ENCODE measurements at regions not wholly inside any gene's neighbourhood (a gene's known extent, or its start where the extent isn't known, plus 50 kb on each side); places are given as distances from the start of the nearest gene placed in this dataset.

DNA sequence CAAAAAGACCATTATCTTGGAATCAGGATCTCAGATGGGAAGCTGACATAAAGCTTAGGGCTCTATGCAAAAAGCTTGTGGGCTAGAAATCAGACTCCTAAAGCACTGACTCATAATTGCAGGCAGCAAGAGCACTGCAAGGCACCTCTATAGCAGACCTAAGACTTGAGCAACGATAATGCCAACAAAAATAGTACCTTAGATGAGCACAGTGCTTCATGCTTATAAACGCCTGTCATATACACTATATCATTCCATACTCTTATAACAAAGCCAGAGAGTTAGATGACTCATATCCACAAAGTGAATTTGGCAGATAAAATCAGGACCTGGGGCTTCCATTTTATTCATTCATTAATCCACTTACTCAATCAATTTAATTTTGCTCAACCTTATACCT is 560.8 kb downstream of the MCTP2 start:
- Histone ChIP-seq H3K27me3 (ENCODE audit: insufficient read depth, poor library complexity, severe bottlenecking) (peaks cover 2% of the 10 kb centered on the region), H3K4me3 (replicated peaks; ENCODE audit: insufficient read depth, low read length) (no peak overlapping the region), H3K27ac (replicated peaks) (no peak overlapping the region)
- TF ChIP-seq, protein P1, sequence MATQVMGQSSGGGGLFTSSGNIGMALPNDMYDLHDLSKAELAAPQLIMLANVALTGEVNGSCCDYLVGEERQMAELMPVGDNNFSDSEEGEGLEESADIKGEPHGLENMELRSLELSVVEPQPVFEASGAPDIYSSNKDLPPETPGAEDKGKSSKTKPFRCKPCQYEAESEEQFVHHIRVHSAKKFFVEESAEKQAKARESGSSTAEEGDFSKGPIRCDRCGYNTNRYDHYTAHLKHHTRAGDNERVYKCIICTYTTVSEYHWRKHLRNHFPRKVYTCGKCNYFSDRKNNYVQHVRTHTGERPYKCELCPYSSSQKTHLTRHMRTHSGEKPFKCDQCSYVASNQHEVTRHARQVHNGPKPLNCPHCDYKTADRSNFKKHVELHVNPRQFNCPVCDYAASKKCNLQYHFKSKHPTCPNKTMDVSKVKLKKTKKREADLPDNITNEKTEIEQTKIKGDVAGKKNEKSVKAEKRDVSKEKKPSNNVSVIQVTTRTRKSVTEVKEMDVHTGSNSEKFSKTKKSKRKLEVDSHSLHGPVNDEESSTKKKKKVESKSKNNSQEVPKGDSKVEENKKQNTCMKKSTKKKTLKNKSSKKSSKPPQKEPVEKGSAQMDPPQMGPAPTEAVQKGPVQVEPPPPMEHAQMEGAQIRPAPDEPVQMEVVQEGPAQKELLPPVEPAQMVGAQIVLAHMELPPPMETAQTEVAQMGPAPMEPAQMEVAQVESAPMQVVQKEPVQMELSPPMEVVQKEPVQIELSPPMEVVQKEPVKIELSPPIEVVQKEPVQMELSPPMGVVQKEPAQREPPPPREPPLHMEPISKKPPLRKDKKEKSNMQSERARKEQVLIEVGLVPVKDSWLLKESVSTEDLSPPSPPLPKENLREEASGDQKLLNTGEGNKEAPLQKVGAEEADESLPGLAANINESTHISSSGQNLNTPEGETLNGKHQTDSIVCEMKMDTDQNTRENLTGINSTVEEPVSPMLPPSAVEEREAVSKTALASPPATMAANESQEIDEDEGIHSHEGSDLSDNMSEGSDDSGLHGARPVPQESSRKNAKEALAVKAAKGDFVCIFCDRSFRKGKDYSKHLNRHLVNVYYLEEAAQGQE (IDR thresholded peaks at IDR 0.05; ENCODE audit: insufficient replicate concordance, low read depth), result no peak
- TF ChIP-seq, protein P2, sequence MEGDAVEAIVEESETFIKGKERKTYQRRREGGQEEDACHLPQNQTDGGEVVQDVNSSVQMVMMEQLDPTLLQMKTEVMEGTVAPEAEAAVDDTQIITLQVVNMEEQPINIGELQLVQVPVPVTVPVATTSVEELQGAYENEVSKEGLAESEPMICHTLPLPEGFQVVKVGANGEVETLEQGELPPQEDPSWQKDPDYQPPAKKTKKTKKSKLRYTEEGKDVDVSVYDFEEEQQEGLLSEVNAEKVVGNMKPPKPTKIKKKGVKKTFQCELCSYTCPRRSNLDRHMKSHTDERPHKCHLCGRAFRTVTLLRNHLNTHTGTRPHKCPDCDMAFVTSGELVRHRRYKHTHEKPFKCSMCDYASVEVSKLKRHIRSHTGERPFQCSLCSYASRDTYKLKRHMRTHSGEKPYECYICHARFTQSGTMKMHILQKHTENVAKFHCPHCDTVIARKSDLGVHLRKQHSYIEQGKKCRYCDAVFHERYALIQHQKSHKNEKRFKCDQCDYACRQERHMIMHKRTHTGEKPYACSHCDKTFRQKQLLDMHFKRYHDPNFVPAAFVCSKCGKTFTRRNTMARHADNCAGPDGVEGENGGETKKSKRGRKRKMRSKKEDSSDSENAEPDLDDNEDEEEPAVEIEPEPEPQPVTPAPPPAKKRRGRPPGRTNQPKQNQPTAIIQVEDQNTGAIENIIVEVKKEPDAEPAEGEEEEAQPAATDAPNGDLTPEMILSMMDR (IDR thresholded peaks at IDR 0.05; ENCODE audit: insufficient read depth, low read length), result no peak
- TF ChIP-seq GABPA (IDR thresholded peaks at IDR 0.05; ENCODE audit: low read depth) (no peak), SPI1 (IDR thresholded peaks at IDR 0.05; ENCODE audit: borderline replicate concordance, low read depth) (no peak), POLR2AphosphoS5 (IDR thresholded peaks at IDR 0.05; ENCODE audit: low read depth) (no peak)
- DNase-seq (ENCODE audit: low read depth in 1 of 2, low spot score in 1 of 2), result no peak

DNA sequence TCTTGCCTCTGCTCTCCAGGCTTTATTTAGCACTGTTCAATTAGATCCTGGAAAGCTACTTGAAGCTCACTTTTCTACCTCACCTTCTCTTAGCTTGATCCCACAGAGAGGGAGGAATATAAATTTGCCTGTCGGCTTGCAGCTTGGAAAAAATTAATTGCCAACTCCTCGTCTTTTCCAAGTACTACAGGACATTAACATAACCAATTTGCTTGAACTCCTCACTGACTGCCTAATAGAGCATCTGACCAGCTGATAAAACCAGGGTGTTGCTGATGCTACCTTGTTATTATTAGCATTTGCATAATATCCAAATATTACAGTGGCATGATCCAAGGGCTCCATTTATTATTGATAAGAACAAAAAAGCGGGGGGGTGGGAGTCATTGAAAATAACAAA is 561.8 kb downstream of the MCTP2 start:
- no peak overlapping the region for H3K4me3 ChIP-seq (replicated peaks; ENCODE audit: insufficient read depth, low read length)
- TF ChIP-seq SPI1 (IDR thresholded peaks at IDR 0.05; ENCODE audit: borderline replicate concordance, low read depth), result no peak
- peaks cover 2% of the 10 kb centered on the region for H3K27me3 ChIP-seq (ENCODE audit: insufficient read depth, poor library complexity, severe bottlenecking)
- no peak for DNase-seq (ENCODE audit: low read depth in 1 of 2, low spot score in 1 of 2)
- H3K27ac ChIP-seq (replicated peaks), result no peak overlapping the region

DNA sequence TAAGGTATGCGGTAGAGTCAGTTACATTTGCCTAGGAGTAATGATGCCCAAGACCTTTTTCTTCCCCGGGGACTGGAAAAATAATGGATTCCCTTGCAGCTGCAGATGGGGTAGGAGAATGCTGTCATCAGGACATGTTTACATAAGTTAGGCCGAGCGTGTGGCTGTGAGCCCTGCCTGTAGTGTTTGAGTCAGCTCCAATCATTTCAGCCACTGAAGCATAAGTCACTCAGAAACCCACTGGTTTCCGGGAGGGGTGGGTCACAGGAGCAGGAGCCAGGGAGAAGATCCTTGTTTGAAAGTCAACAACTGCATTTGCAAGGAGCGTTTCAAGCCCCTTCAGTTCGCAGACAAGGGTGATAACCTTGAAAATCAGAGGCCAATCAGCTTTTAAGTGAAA is 562.3 kb downstream of the MCTP2 start:
- H3K27ac ChIP-seq (replicated peaks), result no peak overlapping the region

GRCh38 chr15:94804613-94805012 is 573.3 kb downstream of the MCTP2 start:
- no peak for DNase-seq (ENCODE audit: low read depth in 1 of 2, low spot score in 1 of 2)
- no peak for TF ChIP-seq GABPA (IDR thresholded peaks at IDR 0.05; ENCODE audit: low read depth)
- TF ChIP-seq, protein P1 (IDR thresholded peaks at IDR 0.05; ENCODE audit: insufficient replicate concordance, low read depth), result no peak
- no peak for TF ChIP-seq POLR2AphosphoS5 (IDR thresholded peaks at IDR 0.05; ENCODE audit: low read depth)
- TF ChIP-seq, protein P2 (IDR thresholded peaks at IDR 0.05; ENCODE audit: insufficient read depth, low read length), result no peak
- TF ChIP-seq SPI1 (IDR thresholded peaks at IDR 0.05; ENCODE audit: borderline replicate concordance, low read depth), result no peak

More for the DNA sequence above, 562.3 kb downstream of the MCTP2 start:
- Histone ChIP-seq H3K27me3 (ENCODE audit: insufficient read depth, poor library complexity, severe bottlenecking) (peaks cover 2% of the 10 kb centered on the region), H3K4me3 (replicated peaks; ENCODE audit: insufficient read depth, low read length) (no peak overlapping the region)
- DNase-seq (ENCODE audit: low read depth in 1 of 2, low spot score in 1 of 2), result no peak
- TF ChIP-seq, protein P2 (IDR thresholded peaks at IDR 0.05; ENCODE audit: insufficient read depth, low read length), result no peak
- TF ChIP-seq SPI1 (IDR thresholded peaks at IDR 0.05; ENCODE audit: borderline replicate concordance, low read depth) (no peak), GABPA (IDR thresholded peaks at IDR 0.05; ENCODE audit: low read depth) (no peak), POLR2AphosphoS5 (IDR thresholded peaks at IDR 0.05; ENCODE audit: low read depth) (no peak)
- TF ChIP-seq, protein P1 (IDR thresholded peaks at IDR 0.05; ENCODE audit: insufficient replicate concordance, low read depth), result no peak

More at GRCh38 chr15:94804613-94805012, 573.3 kb downstream of the MCTP2 start:
- H3K27ac ChIP-seq (replicated peaks), result no peak overlapping the region
- H3K4me3 ChIP-seq (replicated peaks; ENCODE audit: insufficient read depth, low read length), result no peak overlapping the region
- H3K27me3 ChIP-seq (ENCODE audit: insufficient read depth, poor library complexity, severe bottlenecking), result no peaks in the 10 kb centered on the region
